OCI-LY3 (cell line): ENCODE measurements at regions not wholly inside any gene's neighbourhood (a gene's known extent, or its start where the extent isn't known, plus 50 kb on each side); places are given as distances from the start of the nearest gene placed in this dataset.

ENCODE experiments used
- H2AFZ ChIP-seq: fragments of 200-600, 300-600 bp; shearing (Covaris generic); 2 replicates; pipeline ENCODE4 v1.6.0; 2014; ENCODE audit warnings: antibody characterized with exemption, low read depth, low read length
- H3K27ac ChIP-seq: fragments of 200-600, 300-600 bp; sonication (generic); 2 replicates; pipeline ENCODE4 v1.5.1; 2014; ENCODE audit warnings: mild to moderate bottlenecking, low read length, moderate library complexity, mixed read lengths
- H3K27me3 ChIP-seq: fragments of 200-600, 300-600 bp; sonication (generic); 2 replicates; pipeline ENCODE4 v1.6.1; 2014; ENCODE audit warnings: low read depth, low read length, mixed read lengths
- H3K36me3 ChIP-seq: fragments of 200-600, 300-600 bp; sonication (generic); replicated peaks from 2 replicates; pipeline ENCODE3; 2014; ENCODE audit warnings: low read depth, low read length, mixed read lengths
- H3K4me1 ChIP-seq: fragments of 300-600, 200-600 bp; sonication (generic); 2 replicates; pipeline ENCODE4 v1.6.1; 2014; ENCODE audit warnings: low read length, mixed read lengths
- H3K4me2 ChIP-seq: fragments of 200-600, 300-600 bp; sonication (generic); 2 replicates; pipeline ENCODE4 v1.6.1; 2014; ENCODE audit warnings: low read length, mixed read lengths
- H3K4me3 ChIP-seq: fragments of 300-600, 200-600 bp; sonication (generic); 2 replicates; pipeline ENCODE4 v1.5.1; 2014; ENCODE audit warnings: antibody characterized with exemption, mild to moderate bottlenecking, low read length, moderate library complexity
- H3K79me2 ChIP-seq: fragments of 300-600, 200-600 bp; shearing (Covaris generic); 2 replicates; pipeline ENCODE4 v1.6.1; 2014; ENCODE audit warnings: mild to moderate bottlenecking, low read length, mixed read lengths
- H3K9ac ChIP-seq: fragments of 300-600, 200-600 bp; shearing (Covaris generic); 2 replicates; pipeline ENCODE4 v1.6.0; 2014; ENCODE audit warnings: mild to moderate bottlenecking, low read length, moderate library complexity
- H3K9me3 ChIP-seq: fragments of 200-600, 300-600 bp; shearing (Covaris generic); 2 replicates; pipeline ENCODE4 v1.6.1; 2014; ENCODE audit warnings: low read length, mixed read lengths; ENCODE audit not compliant: insufficient read depth
- H4K20me1 ChIP-seq: fragments of 200-600, 300-600 bp; sonication (generic); 2 replicates; pipeline ENCODE4 v1.6.1; 2016; ENCODE audit warnings: low read length, mixed read lengths; ENCODE audit not compliant: insufficient read depth
- EZH2phosphoT487 ChIP-seq: fragments of 200-600 bp; shearing (Covaris generic); IDR thresholded peaks from 2 replicates; pipeline ENCODE4 v1.6.1; 2018; ENCODE audit warnings: antibody characterized with exemption, mixed run types, low read depth
- TF ChIP-seq, protein P1 (sequence below): fragments of 200-600, 300-600 bp; sonication (generic); IDR thresholded peaks from 2 replicates; pipeline ENCODE4 v1.5.1; 2014; ENCODE audit warnings: antibody characterized with exemption, low read length, low read depth

DNA sequence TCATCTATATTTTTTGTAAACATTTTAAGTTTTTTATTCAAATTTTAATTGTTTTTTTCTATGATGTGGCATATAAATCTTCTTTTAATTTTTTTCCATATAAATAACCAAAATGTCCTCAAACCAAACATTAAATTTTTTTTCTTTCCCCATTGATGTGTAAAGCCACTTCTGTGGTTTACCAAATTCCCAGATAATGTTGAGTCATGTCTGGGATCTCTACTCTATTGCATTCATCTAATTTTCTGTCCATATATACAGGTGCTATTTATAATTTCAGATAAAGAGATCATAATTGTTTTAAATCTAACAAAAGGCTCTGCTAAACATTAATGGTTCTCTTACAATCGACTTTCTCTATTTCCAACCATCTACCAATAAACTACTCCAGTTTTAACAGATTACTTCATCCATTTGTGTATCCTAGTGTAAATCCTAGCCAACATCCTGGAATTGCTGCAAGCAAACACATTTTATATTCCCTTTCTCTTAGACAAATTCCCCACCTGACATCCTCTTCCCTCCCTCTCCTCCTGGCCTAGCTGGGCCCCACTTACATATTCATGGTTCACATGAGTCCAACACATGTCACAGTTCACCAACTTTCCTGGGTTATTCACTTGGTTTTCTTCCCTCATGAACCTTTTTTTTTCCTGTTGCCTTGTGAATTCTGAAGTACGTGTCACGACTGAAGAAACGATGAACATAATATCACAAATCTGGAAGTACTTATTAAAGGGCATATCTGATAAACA lies 368.0 kb upstream of the AGTR1 start:
- H3K36me3 ChIP-seq: no peaks in the 10 kb centered on the region
- no peak overlapping the region for H3K4me3 ChIP-seq
- no peaks in the 10 kb centered on the region for H4K20me1 ChIP-seq
- no peaks in the 10 kb centered on the region for H3K79me2 ChIP-seq
- no peaks in the 10 kb centered on the region for H3K9me3 ChIP-seq
- TF ChIP-seq, protein P1, sequence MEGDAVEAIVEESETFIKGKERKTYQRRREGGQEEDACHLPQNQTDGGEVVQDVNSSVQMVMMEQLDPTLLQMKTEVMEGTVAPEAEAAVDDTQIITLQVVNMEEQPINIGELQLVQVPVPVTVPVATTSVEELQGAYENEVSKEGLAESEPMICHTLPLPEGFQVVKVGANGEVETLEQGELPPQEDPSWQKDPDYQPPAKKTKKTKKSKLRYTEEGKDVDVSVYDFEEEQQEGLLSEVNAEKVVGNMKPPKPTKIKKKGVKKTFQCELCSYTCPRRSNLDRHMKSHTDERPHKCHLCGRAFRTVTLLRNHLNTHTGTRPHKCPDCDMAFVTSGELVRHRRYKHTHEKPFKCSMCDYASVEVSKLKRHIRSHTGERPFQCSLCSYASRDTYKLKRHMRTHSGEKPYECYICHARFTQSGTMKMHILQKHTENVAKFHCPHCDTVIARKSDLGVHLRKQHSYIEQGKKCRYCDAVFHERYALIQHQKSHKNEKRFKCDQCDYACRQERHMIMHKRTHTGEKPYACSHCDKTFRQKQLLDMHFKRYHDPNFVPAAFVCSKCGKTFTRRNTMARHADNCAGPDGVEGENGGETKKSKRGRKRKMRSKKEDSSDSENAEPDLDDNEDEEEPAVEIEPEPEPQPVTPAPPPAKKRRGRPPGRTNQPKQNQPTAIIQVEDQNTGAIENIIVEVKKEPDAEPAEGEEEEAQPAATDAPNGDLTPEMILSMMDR: no peak
- no peak for TF ChIP-seq EZH2phosphoT487
- H3K4me1 ChIP-seq: peaks cover 19% of the 10 kb centered on the region
- no peak overlapping the region for H3K4me2 ChIP-seq
- H3K27me3 ChIP-seq: no peaks in the 10 kb centered on the region
- no peak overlapping the region for H3K9ac ChIP-seq
- H3K27ac ChIP-seq: no peak overlapping the region
- no peak overlapping the region for H2AFZ ChIP-seq

DNA sequence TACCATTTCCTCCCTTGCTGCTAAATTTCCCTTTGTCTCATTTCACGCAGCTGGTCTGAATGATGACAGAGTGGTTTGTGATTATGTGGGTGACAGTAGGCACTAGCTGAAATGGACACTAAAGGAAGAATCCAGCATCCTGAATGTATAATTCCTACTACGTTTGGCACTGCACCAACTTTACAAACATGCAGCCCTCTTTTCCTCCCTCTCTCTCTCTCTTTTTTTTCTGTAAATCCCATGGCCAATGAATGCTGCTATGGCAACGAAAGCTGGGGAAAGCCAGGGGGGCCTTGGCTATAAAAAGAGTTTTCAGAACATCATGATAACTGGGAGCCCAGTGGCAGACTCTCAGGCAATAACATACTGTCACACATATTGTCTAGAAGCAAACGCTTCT lies 367.2 kb upstream of the AGTR1 start:
- peak overlapping the region; percentile 1; the same call in 1 of the 2 replicates for H3K4me2 ChIP-seq
- no peak overlapping the region for H3K27ac ChIP-seq
- H3K79me2 ChIP-seq: no peaks in the 10 kb centered on the region
- no peak overlapping the region for H3K4me3 ChIP-seq
- H3K36me3 ChIP-seq: no peaks in the 10 kb centered on the region
- no peak overlapping the region for H3K9ac ChIP-seq
- no peaks in the 10 kb centered on the region for H3K27me3 ChIP-seq
- no peaks in the 10 kb centered on the region for H4K20me1 ChIP-seq
- TF ChIP-seq, protein P1: no peak
- H2AFZ ChIP-seq: peak overlapping the region; percentile 61
- H3K9me3 ChIP-seq: no peaks in the 10 kb centered on the region
- peaks cover 19% of the 10 kb centered on the region for H3K4me1 ChIP-seq

DNA sequence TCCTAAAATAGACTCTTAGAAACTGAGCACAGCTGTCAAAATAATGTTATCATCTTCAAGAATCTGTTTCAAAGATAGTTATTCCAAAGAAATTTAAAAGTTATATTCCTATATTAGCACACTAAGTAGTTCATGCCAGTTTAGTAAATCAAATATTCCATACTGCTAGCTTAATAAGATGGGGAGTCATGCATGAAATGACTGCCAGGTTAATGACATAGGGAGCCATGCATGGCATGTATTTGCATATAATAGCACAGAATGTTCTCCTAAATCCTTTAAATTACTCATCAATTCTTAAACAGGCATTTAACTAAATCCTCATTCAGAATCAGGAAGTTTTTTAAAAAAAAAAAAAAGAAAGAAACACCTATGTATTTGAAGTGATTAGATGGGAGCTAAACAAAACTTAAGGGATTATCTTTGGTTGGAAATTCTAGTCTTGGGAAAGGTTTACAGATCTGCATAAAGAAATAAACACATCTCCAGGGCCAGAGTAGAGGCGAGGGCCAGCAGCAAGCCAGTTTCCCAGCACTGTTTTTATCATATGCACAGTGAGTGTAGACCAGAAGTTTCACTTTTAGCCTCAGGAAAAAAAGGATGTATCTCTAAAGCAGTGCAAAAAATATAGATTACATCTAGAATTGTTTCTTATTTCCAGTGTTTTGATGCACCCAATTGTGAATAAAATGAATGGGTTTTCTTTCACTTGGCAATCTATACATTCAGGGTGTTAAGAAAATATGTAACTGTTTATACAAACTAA lies 366.4 kb upstream of the AGTR1 start:
- no peak for TF ChIP-seq EZH2phosphoT487
- TF ChIP-seq, protein P1: no peak
- Histone ChIP-seq H3K4me3 (no peak overlapping the region), H2AFZ (peak overlapping the region; percentile 61), H4K20me1 (no peaks in the 10 kb centered on the region), H3K4me1 (peaks cover 19% of the 10 kb centered on the region), H3K27ac (no peak overlapping the region), H3K27me3 (no peaks in the 10 kb centered on the region), H3K9me3 (no peaks in the 10 kb centered on the region), H3K4me2 (peak overlapping the region; percentile 27), H3K36me3 (no peaks in the 10 kb centered on the region), H3K79me2 (no peaks in the 10 kb centered on the region), H3K9ac (no peak overlapping the region)

DNA sequence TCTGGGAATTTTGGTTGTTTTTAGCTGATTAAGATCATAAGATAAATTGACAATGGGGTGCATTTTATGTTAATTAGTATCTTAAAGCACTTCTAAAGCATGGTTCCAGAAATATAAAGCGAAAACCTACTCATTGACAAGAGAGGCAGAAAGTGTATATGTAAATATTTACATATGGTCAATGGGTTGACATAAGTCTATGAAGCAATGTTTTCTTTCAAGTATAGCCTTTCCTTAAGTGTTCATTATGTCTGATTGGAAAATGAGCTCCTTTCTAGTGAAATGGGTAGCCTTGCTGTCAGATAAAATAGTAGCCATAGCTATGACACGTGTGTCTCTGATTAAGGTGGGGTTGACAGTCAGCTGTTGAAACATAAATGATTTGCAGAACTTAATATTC lies 365.2 kb upstream of the AGTR1 start:
- TF ChIP-seq, protein P1: no peak
- no peak for TF ChIP-seq EZH2phosphoT487
- Histone ChIP-seq H3K36me3 (no peaks in the 10 kb centered on the region), H3K4me3 (no peak overlapping the region), H2AFZ (no peak overlapping the region), H3K9ac (no peak overlapping the region), H3K27ac (no peak overlapping the region), H3K27me3 (no peaks in the 10 kb centered on the region), H3K4me1 (peaks cover 19% of the 10 kb centered on the region), H3K4me2 (no peak overlapping the region), H3K79me2 (no peaks in the 10 kb centered on the region), H4K20me1 (no peaks in the 10 kb centered on the region), H3K9me3 (no peaks in the 10 kb centered on the region)
